ENCODE measurements at regions not wholly inside any gene's neighbourhood (a gene's known extent, or its start where the extent isn't known, plus 50 kb on each side); places are given as distances from the start of the nearest gene placed in this dataset.
A peak's percentile ranks its signal among the peaks of the same experiment; 100 is the strongest.
"Not testable (repeated sequence)": the region's sequence is repeated elsewhere in the genome, so short reads cannot be mapped to it uniquely, and the experiment has no call there.

DNA sequence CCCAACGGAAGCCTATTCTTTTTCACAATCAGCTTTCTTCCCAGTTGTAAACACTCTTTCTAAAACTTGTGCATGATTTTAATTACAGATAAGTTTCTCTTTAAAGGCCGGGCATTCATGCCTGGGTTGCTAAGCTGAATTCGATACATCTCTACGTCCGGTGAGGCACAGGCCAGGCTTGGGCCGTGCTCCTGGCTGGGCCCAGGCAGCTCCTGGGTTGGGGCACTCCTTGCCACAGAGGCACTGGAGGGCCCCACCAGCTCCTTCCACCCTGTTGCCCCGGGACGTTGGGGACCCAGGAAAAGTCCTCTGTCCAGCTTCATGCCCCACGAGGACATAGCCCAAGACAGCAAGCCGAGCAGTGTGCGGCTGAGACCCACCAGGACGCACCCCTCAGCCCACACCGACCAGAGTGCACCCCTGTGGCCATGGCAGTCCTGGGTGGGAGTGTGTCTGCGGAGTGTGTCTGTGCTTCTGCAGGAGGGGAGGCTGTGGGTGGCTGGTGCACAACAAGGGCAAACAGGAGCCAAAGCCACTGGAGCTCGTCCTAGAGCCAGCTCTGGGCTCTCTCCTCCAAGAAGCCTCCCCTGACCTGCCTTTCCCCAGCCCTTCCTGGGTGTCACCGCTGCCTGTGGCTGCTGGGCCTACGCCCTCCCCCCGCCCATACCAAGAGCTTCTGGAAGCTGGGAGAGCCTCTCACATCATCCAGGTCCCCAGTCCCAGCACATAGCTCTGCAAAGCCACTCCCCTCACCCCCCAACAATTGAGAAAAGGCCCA is 128.0 kb upstream of the NKX1-1 start:
- in situ Hi-C loops (cut with HindIII; ENCODE audit: low sequenced_read_pairs), result no loop called here
- no peak for DNase-seq (ENCODE audit: low spot score)

DNA sequence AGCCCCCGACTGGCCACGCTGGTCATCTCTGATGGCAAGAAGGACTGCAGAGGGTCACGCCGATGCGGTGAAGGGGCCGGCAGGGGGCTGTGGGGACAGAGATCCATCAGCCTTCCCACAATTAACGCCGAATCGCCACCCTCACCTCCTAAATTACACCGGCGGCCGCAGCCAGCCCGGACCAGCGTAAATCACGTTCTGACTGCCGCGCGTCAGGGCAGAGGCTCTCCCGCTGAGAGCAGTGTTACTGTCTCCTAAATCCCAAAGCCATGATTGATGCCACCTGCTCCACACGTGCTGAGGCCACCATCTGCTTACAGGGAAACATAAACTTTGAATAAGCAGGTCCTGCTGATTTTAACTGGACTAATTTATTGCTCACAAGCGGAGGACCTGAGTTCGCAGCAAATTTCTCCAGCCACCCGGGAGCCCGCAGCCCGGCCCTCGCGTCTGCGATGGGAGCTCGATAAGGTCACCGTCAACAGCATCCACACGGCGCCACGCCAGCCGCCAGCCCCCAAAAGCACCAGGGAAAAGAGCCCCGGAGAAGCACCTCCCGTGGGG is 127.3 kb upstream of the NKX1-1 start:
- in situ Hi-C loops (cut with HindIII; ENCODE audit: low sequenced_read_pairs), result no loop called here
- peak; percentile 32 for DNase-seq (ENCODE audit: low spot score)

DNA sequence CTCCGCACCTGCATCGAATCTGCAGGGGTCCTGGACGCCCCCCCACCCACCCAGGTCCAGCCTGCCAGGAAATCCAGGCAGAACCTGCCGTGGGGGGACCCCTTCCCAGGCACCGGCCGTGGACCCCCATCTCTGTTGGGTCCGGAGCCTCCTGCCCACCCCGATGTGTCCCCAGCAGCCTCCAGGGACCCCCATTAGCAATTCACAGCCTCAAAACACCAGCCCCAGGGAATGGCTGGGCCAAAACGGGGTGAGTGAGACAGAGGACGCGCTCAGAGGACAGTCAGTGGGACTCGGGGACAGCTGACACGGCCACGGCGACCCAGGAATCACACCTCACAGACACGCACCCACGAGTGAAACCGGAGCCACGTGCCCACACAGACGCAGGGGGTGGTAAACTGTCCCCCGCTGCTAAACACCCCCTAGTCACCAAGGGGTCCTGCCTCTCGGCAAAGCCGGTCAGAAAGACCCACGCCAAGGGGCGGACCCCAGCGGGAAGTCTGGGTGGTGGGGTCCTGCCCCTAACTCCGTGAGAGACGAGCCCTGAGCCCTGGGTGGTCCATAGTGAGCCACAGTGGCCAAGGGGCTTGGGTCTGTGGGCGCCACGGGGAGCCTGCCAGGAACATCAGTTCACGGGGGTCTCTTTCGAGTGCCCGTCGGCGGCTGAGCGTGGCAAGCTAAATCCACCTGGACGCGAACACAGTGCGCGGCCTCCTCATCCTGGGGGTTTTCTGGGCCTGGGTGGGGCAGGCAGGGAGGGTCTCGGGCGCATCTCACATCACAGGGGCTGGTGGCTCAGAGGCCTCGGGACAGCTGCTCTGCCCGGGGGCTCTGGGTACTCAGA is 126.5 kb upstream of the NKX1-1 start:
- in situ Hi-C loops (cut with HindIII; ENCODE audit: low sequenced_read_pairs), result no loop called here
- DNase-seq (ENCODE audit: low spot score), result no peak

DNA sequence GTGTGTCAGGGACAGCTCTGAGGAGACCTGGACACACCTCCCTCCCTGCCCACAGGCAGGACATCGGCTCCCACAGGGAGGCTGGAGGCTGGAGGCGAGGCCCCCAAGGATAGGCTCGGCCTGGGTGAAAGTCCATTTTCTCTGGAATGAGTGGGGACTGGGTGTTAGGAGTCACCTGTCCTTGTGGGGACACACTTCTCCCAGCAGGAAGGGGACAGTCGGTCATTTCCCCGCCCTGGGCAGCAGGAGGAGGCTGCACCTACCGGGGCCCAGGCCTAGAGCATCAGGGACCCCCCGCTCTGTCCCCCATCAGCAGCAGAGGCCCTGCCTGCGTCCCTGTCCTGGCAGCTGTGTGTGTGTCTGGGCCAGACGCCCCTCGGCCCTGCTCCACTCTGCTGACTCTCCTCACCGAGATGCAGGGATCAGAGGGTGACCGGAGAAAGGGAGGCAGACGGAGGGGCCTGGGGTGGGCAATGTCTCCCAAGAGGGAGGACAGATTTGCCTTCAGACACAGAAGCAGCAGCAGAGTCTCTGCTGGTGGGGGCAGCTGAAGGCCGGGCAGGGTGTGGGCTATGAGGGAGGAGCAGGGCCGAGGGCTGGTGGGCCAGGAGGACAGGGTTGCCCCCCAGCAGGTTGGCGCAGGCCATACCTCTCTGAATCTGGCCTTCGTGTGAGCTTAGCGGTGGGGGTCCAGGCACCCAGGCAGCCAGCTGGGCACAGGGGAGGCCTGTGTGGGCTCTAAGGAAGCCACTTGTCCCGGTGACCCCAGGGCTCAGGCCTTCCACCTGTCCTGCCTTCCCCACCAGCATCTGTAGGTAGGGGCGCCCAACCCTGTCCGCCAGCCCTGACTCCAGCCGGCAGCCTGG is 125.7 kb upstream of the NKX1-1 start:
- DNase-seq (ENCODE audit: low spot score), result no peak
- in situ Hi-C loops (cut with HindIII; ENCODE audit: low sequenced_read_pairs), result no loop called here

DNA sequence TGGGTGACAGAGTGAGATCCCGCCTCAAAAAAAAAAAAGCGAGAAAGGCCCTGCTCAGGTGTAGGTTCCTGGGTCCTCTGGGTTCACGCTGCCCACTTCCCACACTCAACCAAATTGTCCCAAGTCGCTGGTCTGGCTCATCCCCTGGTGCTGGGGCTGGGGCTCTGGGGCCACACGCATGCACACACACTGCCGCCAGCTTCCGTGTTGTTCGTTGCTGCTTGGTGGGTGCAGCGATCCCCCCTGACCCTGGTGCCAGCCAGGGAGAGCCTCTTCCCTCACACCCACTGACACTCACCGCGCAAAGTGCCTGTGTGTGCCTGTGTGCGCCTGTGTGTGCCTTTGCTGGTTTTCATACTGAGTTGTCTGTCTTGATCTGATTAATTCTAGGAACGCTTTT is 124.1 kb upstream of the NKX1-1 start:
- no peak for DNase-seq (ENCODE audit: low spot score)
- in situ Hi-C loops (cut with HindIII; ENCODE audit: low sequenced_read_pairs), result no loop called here

DNA sequence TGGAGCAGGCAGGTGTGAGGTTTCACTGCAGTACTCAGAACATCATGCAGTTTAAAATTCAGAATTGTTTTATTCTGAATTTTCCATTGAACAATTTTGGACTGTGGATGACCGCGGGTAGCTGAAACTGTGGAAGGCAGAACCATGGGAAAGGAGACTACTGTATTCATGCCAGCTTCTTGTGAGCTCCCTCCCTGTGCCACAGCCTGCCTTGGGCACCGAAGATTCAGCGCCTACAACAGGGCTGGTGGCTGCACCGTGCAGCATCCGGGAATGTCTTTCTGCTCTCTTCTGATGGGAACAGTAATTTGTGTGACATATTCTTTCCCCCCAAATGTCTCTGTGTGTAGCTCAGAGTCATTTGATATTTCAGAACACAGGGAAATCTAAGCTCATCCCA is 118.5 kb upstream of the NKX1-1 start:
- in situ Hi-C loops (cut with HindIII; ENCODE audit: low sequenced_read_pairs), result no loop called here
- peak; percentile 51 for DNase-seq (ENCODE audit: low spot score)

DNA sequence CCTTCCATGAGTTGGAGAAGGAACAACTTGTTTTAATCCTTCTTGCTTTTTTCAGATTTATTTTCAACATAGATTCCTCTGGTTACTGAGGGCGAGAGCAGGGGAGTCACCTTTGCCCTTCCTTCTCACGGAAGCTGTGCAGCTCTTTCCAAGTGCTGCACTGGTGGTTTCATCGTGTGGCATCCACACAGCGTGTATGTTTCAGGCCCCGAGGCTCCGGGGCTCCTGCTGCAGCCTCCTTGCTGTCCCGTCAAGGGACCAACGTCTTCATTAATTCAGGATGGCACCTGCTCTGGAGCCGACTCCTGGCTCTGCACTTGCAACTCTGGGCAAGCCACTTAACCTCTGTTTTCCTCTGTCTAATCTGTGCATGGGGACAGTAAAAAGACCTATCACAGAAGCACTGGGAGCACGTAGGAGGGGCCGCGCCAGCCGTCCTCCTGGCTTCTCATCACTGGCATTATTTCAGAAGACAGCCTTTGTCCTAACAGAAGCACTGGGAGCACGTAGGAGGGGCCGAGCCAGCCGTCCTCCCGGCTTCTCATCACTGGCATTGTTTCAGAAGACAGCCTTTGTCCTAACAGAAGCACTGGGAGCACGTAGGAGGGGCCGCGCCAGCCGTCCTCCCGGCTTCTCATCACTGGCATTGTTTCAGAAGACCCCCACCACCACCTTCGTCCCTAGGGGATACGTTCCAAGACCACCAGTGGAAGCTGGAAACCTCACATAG is 117.8 kb upstream of the NKX1-1 start:
- DNase-seq (ENCODE audit: low spot score), result peak; percentile 80
- in situ Hi-C loops (cut with HindIII; ENCODE audit: low sequenced_read_pairs), result no loop called here

DNA sequence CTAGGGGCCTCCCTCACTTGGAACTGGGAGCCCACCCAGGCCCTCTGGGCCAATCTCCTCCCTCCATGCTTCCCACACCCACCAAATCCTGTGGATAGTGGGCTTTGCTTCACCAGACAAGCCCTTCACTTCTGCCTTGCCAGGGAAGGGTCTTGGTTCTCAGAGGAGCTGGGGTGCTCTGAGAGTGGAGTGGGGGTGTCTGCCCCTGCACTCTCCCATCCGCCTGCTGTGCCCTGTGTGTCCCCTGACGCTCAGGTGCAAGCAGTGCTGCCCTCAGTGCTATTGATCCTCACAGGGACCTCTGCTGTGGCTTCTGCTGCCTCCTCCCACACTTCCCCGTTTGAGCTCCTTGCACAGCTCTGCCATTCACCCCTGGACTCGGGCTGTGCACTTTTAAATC is 117.3 kb upstream of the NKX1-1 start:
- no peak for DNase-seq (ENCODE audit: low spot score)
- in situ Hi-C loops (cut with HindIII; ENCODE audit: low sequenced_read_pairs), result no loop called here

DNA sequence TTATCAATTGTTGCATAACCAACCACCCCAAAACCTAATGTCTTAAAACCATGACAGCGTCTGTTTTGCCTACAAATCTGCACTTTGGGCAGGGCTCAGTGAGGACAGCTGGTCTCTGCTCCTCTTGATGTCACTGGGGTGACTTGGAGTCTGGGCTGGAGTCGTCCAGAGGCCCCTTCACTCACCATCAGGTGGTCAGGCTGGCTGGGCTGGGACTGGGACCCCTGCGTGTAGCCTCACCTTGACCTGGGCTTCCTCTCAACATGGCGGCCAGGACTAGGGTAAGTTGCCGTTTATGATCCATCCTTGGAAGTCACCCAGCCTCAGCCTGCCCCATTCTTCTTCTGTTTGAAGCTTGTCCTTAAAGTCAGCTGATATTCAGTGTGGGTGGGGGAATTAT is 116.8 kb upstream of the NKX1-1 start:
- in situ Hi-C loops (cut with HindIII; ENCODE audit: low sequenced_read_pairs), result no loop called here

DNA sequence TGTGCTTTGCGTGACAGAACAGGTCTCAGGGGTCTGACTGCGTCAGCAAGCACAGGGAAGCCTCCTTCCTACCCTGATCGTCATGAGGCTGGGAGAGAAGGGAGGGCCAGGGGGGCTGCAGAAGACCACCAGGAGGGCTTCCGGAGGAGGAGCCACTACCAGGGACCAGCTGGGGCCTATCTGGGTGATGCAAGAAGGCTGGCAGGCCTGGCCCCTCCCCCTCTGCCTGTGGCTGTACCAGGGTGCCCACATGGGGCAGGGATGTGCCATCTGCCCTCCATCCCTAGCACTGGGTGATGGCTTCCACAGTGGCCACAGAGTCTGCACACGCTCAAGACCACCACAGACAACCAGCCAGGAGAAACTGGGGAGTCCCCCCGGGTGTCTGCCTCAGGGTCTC is 116.4 kb upstream of the NKX1-1 start:
- in situ Hi-C loops (cut with HindIII; ENCODE audit: low sequenced_read_pairs), result no loop called here
- DNase-seq (ENCODE audit: low spot score), result no peak

More for the DNA sequence above, 116.8 kb upstream of the NKX1-1 start:
- DNase-seq (ENCODE audit: low spot score), result no peak

DNA sequence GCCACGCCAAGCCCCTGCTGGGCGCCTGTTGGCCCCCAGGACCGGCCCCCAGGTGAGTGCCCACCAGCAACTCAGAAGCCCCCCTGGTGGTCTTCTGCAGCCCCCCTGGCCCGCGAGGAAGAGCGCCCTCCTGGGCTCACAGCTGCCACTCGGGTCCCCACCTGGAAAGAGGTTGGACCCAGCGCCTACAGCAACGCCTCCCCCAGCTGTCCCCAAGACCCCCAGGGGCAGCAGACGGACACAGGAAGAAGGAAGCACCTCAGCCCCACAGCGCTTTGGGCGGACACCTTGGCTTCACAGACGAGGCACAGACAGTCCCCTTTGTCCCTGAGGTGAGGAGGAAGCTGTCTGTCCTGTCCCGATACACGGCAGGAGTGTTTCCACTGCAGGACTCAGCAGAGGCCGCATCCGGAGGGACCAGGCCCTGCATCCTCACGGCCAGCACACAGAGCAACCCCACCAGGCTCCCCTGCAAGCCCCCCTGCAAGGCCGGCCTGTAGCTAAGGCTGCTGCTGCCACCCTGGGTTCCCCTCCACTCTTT is 115.6 kb upstream of the NKX1-1 start:
- in situ Hi-C loops (cut with HindIII; ENCODE audit: low sequenced_read_pairs), result no loop called here

DNA sequence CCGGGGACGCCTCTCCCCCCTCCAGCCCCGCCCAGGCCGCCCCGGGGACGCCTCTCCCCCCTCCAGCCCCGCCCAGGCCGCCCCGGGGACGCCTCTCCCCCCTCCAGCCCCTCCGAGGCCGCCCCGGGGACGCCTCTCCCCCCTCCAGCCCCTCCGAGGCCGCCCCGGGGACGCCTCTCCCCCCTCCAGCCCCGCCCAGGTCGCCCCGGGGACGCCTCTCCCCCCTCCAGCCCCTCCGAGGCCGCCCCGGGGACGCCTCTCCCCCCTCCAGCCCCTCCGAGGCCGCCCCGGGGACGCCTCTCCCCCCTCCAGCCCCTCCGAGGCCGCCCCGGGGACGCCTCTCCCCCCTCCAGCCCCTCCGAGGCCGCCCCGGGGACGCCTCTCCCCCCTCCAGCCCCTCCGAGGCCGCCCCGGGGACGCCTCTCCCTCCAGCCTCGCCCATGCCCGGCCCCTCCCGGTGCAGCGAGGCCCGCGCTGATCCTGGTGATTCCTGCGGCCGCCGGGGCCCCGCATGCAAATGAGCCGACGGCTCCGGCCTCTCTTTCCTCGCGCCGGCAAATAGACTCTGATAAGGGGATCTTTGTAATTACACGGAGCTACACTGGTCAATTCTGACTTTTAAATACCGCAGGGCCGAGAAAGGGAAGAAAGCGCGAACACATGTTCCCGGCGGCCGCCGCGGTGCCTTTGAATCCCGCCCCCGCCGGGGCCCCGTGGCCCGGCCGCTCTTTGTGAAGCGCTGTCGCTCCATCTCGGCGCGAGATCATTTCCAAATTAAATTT is 114.7 kb upstream of the NKX1-1 start:
- in situ Hi-C loops (cut with HindIII; ENCODE audit: low sequenced_read_pairs), result not testable (repeated sequence)
- DNase-seq (ENCODE audit: low spot score), result peak; percentile 5

More for the DNA sequence above, 115.6 kb upstream of the NKX1-1 start:
- no peak for DNase-seq (ENCODE audit: low spot score)

DNA sequence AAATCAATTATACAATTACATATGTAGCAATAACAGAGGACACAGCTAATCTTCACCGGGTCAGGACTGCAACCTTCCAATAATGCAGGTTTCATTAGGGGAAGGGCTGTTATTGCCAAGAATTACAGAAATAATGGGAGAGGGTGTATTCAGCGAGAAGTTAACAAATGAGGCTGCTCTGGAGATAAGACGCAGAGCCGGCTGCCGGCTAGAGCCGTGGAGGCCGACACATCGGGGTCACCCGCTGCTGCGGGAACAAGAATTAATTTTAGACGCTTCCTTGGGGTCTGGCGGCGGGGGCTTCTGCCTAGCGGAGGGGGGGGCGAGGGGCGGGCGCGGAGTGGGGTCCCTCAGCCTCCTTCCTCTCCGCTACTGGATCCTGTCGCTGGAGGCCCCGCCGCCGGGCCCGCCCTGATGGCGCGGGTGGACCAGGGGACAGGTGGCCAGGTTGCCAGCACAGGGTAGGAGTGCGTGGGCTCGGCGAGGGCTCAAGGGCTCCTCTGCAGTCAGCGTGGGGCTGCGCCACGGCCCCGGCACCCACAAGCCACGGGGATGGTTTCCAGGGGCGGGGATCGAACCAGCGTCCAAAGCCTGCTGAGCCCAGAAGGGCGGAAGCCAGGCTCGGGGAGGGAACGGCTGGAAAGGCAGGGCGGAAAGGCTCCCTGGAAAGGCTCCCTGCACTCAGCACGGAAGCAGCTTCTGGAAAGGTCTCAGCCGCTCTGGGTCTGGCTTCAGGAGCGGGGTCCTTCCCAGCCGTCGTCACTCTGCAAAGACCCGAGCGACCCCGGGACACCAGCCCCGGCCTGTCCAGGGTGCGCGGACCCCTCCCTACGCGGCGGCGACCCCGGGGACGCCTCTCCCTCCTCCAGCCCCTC is 113.8 kb upstream of the NKX1-1 start:
- DNase-seq (ENCODE audit: low spot score), result no peak
- in situ Hi-C loops (cut with HindIII; ENCODE audit: low sequenced_read_pairs), result no loop called here

DNA sequence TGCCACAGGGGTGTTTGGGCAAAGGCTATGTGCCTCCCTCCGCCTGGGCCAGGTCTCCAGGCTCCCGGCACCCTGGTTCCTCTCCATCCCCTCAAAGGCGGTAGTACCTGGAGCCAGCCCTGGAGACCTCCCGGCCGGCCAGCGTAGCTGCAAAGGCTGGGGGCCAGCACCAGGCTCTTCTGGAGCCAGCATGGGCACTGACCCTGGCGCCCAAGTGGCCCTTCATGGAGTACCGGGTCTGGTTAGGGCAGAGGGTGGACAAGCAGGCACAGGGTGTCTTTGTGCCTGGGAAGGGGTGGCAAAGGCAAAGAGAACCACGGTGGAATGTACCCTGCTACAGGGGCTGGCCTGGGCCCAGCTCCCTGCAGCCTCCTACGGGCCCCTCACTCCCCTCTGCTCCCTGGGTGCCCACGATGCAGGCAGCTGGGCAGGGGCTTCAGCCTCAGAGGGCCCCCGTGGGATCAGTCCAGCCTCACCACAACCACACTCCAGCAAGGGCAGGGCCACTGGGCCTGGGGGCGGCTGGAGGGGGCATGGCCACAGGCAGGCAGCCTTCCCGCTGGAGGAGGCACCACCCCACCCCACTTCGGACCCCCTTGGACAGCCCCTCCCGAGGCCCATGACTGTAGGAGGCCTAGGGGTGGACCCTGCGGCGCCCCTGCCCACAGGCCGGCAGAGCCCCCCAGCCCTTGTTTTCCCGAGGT is 112.9 kb upstream of the NKX1-1 start:
- in situ Hi-C loops (cut with HindIII; ENCODE audit: low sequenced_read_pairs), result no loop called here
- DNase-seq (ENCODE audit: low spot score), result no peak

DNA sequence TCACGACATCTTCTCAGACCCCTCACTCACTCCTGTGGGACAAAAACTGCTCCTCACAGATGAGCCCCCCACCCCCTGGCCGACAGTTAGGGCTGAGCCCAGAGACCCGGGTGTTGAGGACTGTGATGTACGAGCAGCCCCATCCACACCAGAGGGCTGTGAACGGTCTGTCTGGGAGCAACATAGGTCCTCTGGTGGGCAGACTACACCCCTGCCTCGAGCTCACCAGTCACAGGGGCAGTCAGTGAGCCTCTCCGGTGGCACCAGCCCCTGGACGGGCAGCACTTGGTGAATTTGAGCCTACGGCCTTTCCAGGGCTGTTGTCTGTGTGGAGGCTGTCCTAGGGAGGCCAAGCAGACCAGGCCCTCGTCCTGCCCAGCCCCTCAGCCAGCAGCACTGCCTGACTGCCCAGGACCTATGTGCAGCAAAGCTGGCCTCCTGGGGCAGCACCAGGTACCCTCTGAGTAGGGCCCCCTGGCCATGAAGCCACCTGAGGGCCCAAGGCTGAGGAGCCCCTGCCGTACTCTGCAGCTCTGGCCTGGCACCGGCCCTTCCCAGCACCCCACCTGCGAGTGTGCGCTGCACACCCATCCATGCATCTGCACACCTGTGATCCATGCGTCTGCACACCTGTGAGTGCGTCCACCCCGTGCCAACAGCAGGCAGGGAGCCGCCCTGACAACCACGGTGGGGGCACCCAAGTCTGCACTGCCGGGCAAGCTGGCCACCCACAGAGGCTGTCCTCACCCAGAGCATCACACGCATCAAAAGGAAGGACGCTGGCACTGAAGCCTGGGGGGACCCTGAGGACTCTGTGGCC is 111.6 kb upstream of the NKX1-1 start:
- DNase-seq (ENCODE audit: low spot score), result no peak
- in situ Hi-C loops (cut with HindIII; ENCODE audit: low sequenced_read_pairs), result no loop called here
